ENCODE measurements at regions not wholly inside any gene's neighbourhood (a gene's known extent, or its start where the extent isn't known, plus 50 kb on each side); places are given as distances from the start of the nearest gene placed in this dataset.

- peaks cover 7% of the 10 kb centered on the region; the same call in 1 of the 2 replicates for H3K4me1 ChIP-seq (ENCODE audit: insufficient read depth, low read length)
- H3K9me3 ChIP-seq (ENCODE audit: insufficient read depth, low read depth, low read length): no peaks in the 10 kb centered on the region; the same call in 1 of the 2 replicates
- H3K36me3 ChIP-seq (ENCODE audit: insufficient read depth, low read depth, low read length): no peaks in the 10 kb centered on the region
- H3K9ac ChIP-seq (ENCODE audit: low read depth, low read length): no peak overlapping the region
- H3K4me3 ChIP-seq (ENCODE audit: low read length): no peak overlapping the region
- H3K27me3 ChIP-seq (ENCODE audit: insufficient read depth, low read length): no peaks in the 10 kb centered on the region
- no peak overlapping the region for H3K27ac ChIP-seq (ENCODE audit: low read length)
Observed at GRCh38 chr14:96986256-96987085, 189.3 kb downstream of the VRK1 start.

GRCh38 chr14:96987086-96987474, 189.9 kb downstream of the VRK1 start:
- Histone ChIP-seq H3K4me3 (ENCODE audit: low read length) (no peak overlapping the region), H3K36me3 (ENCODE audit: insufficient read depth, low read depth, low read length) (no peaks in the 10 kb centered on the region), H3K4me1 (ENCODE audit: insufficient read depth, low read length) (peaks cover 7% of the 10 kb centered on the region; the same call in 1 of the 2 replicates), H3K27ac (ENCODE audit: low read length) (no peak overlapping the region), H3K9me3 (ENCODE audit: insufficient read depth, low read depth, low read length) (no peaks in the 10 kb centered on the region; the same call in 1 of the 2 replicates), H3K9ac (ENCODE audit: low read depth, low read length) (no peak overlapping the region), H3K27me3 (ENCODE audit: insufficient read depth, low read length) (no peaks in the 10 kb centered on the region)

- Histone ChIP-seq H3K27ac (ENCODE audit: low read length) (no peak overlapping the region), H3K9me3 (ENCODE audit: insufficient read depth, low read depth, low read length) (no peaks in the 10 kb centered on the region; the same call in 1 of the 2 replicates), H3K9ac (ENCODE audit: low read depth, low read length) (no peak overlapping the region), H3K4me3 (ENCODE audit: low read length) (no peak overlapping the region), H3K36me3 (ENCODE audit: insufficient read depth, low read depth, low read length) (no peaks in the 10 kb centered on the region), H3K27me3 (ENCODE audit: insufficient read depth, low read length) (no peaks in the 10 kb centered on the region), H3K4me1 (ENCODE audit: insufficient read depth, low read length) (peaks cover 7% of the 10 kb centered on the region; the same call in 1 of the 2 replicates)
Observed at GRCh38 chr14:96987771-96988170, 190.6 kb downstream of the VRK1 start.

GRCh38 chr14:96989306-96989705, 192.1 kb downstream of the VRK1 start:
- Histone ChIP-seq H3K9me3 (ENCODE audit: insufficient read depth, low read depth, low read length) (no peaks in the 10 kb centered on the region; the same call in 1 of the 2 replicates), H3K27me3 (ENCODE audit: insufficient read depth, low read length) (no peaks in the 10 kb centered on the region), H3K9ac (ENCODE audit: low read depth, low read length) (no peak overlapping the region), H3K4me1 (ENCODE audit: insufficient read depth, low read length) (peaks cover 7% of the 10 kb centered on the region; the same call in 1 of the 2 replicates), H3K36me3 (ENCODE audit: insufficient read depth, low read depth, low read length) (no peaks in the 10 kb centered on the region), H3K4me3 (ENCODE audit: low read length) (no peak overlapping the region), H3K27ac (ENCODE audit: low read length) (no peak overlapping the region)

- Histone ChIP-seq H3K9me3 (ENCODE audit: insufficient read depth, low read depth, low read length) (no peaks in the 10 kb centered on the region; the same call in 1 of the 2 replicates), H3K9ac (ENCODE audit: low read depth, low read length) (no peak overlapping the region), H3K27me3 (ENCODE audit: insufficient read depth, low read length) (no peaks in the 10 kb centered on the region), H3K4me1 (ENCODE audit: insufficient read depth, low read length) (peaks cover 7% of the 10 kb centered on the region; the same call in 1 of the 2 replicates), H3K27ac (ENCODE audit: low read length) (no peak overlapping the region), H3K36me3 (ENCODE audit: insufficient read depth, low read depth, low read length) (no peaks in the 10 kb centered on the region), H3K4me3 (ENCODE audit: low read length) (no peak overlapping the region)
Observed at GRCh38 chr14:96991226-96991625, 194.0 kb downstream of the VRK1 start.

GRCh38 chr14:96994999-96995398, 197.8 kb downstream of the VRK1 start:
- Histone ChIP-seq H3K36me3 (ENCODE audit: insufficient read depth, low read depth, low read length) (no peaks in the 10 kb centered on the region), H3K4me3 (ENCODE audit: low read length) (no peak overlapping the region), H3K27ac (ENCODE audit: low read length) (no peak overlapping the region), H3K9me3 (ENCODE audit: insufficient read depth, low read depth, low read length) (no peaks in the 10 kb centered on the region; the same call in 1 of the 2 replicates), H3K27me3 (ENCODE audit: insufficient read depth, low read length) (no peaks in the 10 kb centered on the region), H3K9ac (ENCODE audit: low read depth, low read length) (no peak overlapping the region), H3K4me1 (ENCODE audit: insufficient read depth, low read length) (no peaks in the 10 kb centered on the region; the same call in 1 of the 2 replicates)

GRCh38 chr14:96997269-96997668, 200.1 kb downstream of the VRK1 start:
- Histone ChIP-seq H3K27me3 (ENCODE audit: insufficient read depth, low read length) (no peaks in the 10 kb centered on the region), H3K9ac (ENCODE audit: low read depth, low read length) (no peak overlapping the region), H3K27ac (ENCODE audit: low read length) (no peak overlapping the region), H3K4me3 (ENCODE audit: low read length) (no peak overlapping the region), H3K36me3 (ENCODE audit: insufficient read depth, low read depth, low read length) (no peaks in the 10 kb centered on the region), H3K9me3 (ENCODE audit: insufficient read depth, low read depth, low read length) (no peaks in the 10 kb centered on the region), H3K4me1 (ENCODE audit: insufficient read depth, low read length) (no peaks in the 10 kb centered on the region; the same call in 1 of the 2 replicates)

GRCh38 chr14:96997996-96998395, 200.8 kb downstream of the VRK1 start:
- Histone ChIP-seq H3K36me3 (ENCODE audit: insufficient read depth, low read depth, low read length) (no peaks in the 10 kb centered on the region), H3K9me3 (ENCODE audit: insufficient read depth, low read depth, low read length) (no peaks in the 10 kb centered on the region), H3K9ac (ENCODE audit: low read depth, low read length) (no peak overlapping the region), H3K27me3 (ENCODE audit: insufficient read depth, low read length) (no peaks in the 10 kb centered on the region), H3K4me3 (ENCODE audit: low read length) (no peak overlapping the region), H3K4me1 (ENCODE audit: insufficient read depth, low read length) (no peaks in the 10 kb centered on the region; the same call in 1 of the 2 replicates), H3K27ac (ENCODE audit: low read length) (no peak overlapping the region)

GRCh38 chr14:96999654-97000155, 202.5 kb downstream of the VRK1 start:
- no peak overlapping the region for H3K27ac ChIP-seq (ENCODE audit: low read length)
- no peak overlapping the region for H3K9ac ChIP-seq (ENCODE audit: low read depth, low read length)
- H3K27me3 ChIP-seq (ENCODE audit: insufficient read depth, low read length): no peaks in the 10 kb centered on the region
- H3K4me3 ChIP-seq (ENCODE audit: low read length): no peak overlapping the region
- H3K9me3 ChIP-seq (ENCODE audit: insufficient read depth, low read depth, low read length): no peaks in the 10 kb centered on the region
- H3K4me1 ChIP-seq (ENCODE audit: insufficient read depth, low read length): no peaks in the 10 kb centered on the region; the same call in 1 of the 2 replicates
- H3K36me3 ChIP-seq (ENCODE audit: insufficient read depth, low read depth, low read length): no peaks in the 10 kb centered on the region

GRCh38 chr14:97002454-97002853, 205.3 kb downstream of the VRK1 start:
- no peaks in the 10 kb centered on the region for H3K36me3 ChIP-seq (ENCODE audit: insufficient read depth, low read depth, low read length)
- H3K4me1 ChIP-seq (ENCODE audit: insufficient read depth, low read length): no peaks in the 10 kb centered on the region
- no peaks in the 10 kb centered on the region for H3K9me3 ChIP-seq (ENCODE audit: insufficient read depth, low read depth, low read length)
- no peak overlapping the region for H3K9ac ChIP-seq (ENCODE audit: low read depth, low read length)
- no peaks in the 10 kb centered on the region for H3K27me3 ChIP-seq (ENCODE audit: insufficient read depth, low read length)
- no peak overlapping the region for H3K27ac ChIP-seq (ENCODE audit: low read length)
- H3K4me3 ChIP-seq (ENCODE audit: low read length): no peak overlapping the region

GRCh38 chr14:97005934-97006333, 208.8 kb downstream of the VRK1 start:
- no peaks in the 10 kb centered on the region for H3K36me3 ChIP-seq (ENCODE audit: insufficient read depth, low read depth, low read length)
- H3K9me3 ChIP-seq (ENCODE audit: insufficient read depth, low read depth, low read length): no peaks in the 10 kb centered on the region
- H3K27ac ChIP-seq (ENCODE audit: low read length): no peak overlapping the region
- no peaks in the 10 kb centered on the region for H3K4me1 ChIP-seq (ENCODE audit: insufficient read depth, low read length)
- H3K9ac ChIP-seq (ENCODE audit: low read depth, low read length): no peak overlapping the region
- H3K27me3 ChIP-seq (ENCODE audit: insufficient read depth, low read length): no peaks in the 10 kb centered on the region; the same call in 1 of the 2 replicates
- H3K4me3 ChIP-seq (ENCODE audit: low read length): no peak overlapping the region
